Activated CD8-positive, alpha-beta memory T cell treated with anti-CD3 and anti-CD28 coated beads for 24 hours (primary cell): ENCODE measurements at regions not wholly inside any gene's neighbourhood (a gene's known extent, or its start where the extent isn't known, plus 50 kb on each side); places are given as distances from the start of the nearest gene placed in this dataset.
"Not testable (repeated sequence)": the region's sequence is repeated elsewhere in the genome, so short reads cannot be mapped to it uniquely, and the experiment has no call there.

Experiments
- DNase-seq: peaks from one replicate; pipeline ENCODE4 v3.0.0-alpha.2; 2020

GRCh38 chr17:73856556-73856955 lies 212.3 kb upstream of the SDK2 start:
- no peak for DNase-seq

GRCh38 chr17:73859439-73860008 lies 215.3 kb upstream of the SDK2 start:
- not testable (repeated sequence) for DNase-seq

GRCh38 chr17:73861543-73861942 lies 217.3 kb upstream of the SDK2 start:
- DNase-seq: no peak

GRCh38 chr17:73863761-73864535 lies 219.7 kb upstream of the SDK2 start:
- DNase-seq: no peak

GRCh38 chr17:73865831-73866230 lies 221.6 kb upstream of the SDK2 start:
- no peak for DNase-seq

GRCh38 chr17:73867056-73867455 lies 222.8 kb upstream of the SDK2 start:
- no peak for DNase-seq

GRCh38 chr17:73870068-73870467 lies 225.8 kb upstream of the SDK2 start:
- DNase-seq: no peak

- no peak for DNase-seq
These were observed 226.2 kb upstream of the SDK2 start for GRCh38 chr17:73870473-73870872.

GRCh38 chr17:73872816-73873215 lies 228.6 kb upstream of the SDK2 start:
- DNase-seq: no peak

GRCh38 chr17:73874008-73874720 lies 229.9 kb upstream of the SDK2 start:
- no peak for DNase-seq

- no peak for DNase-seq
These were observed 231.1 kb upstream of the SDK2 start for GRCh38 chr17:73875346-73875745.

- no peak for DNase-seq
These were observed 233.7 kb upstream of the SDK2 start for GRCh38 chr17:73877962-73878361.

- no peak for DNase-seq
These were observed 234.7 kb upstream of the SDK2 start for GRCh38 chr17:73878923-73879322.

- no peak for DNase-seq
These were observed 235.7 kb upstream of the SDK2 start for GRCh38 chr17:73879987-73880386.

GRCh38 chr17:73882590-73882989 lies 238.3 kb upstream of the SDK2 start:
- DNase-seq: no peak

- no peak for DNase-seq
These were observed 238.9 kb upstream of the SDK2 start for GRCh38 chr17:73883175-73883574.

GRCh38 chr17:73887739-73888138 lies 243.5 kb upstream of the SDK2 start:
- no peak for DNase-seq

GRCh38 chr17:73888862-73889261 lies 244.6 kb upstream of the SDK2 start:
- DNase-seq: no peak

GRCh38 chr17:73889439-73889838 lies 245.2 kb upstream of the SDK2 start:
- no peak for DNase-seq

GRCh38 chr17:73890831-73891405 lies 246.7 kb upstream of the SDK2 start:
- no peak for DNase-seq

- no peak for DNase-seq
These were observed 250.9 kb upstream of the SDK2 start for GRCh38 chr17:73895157-73895556.

- no peak for DNase-seq
These were observed 252.7 kb upstream of the SDK2 start for GRCh38 chr17:73896966-73897365.

GRCh38 chr17:73899839-73900238 lies 255.6 kb upstream of the SDK2 start:
- peak; percentile 7 for DNase-seq

GRCh38 chr17:73900516-73900915 lies 256.3 kb upstream of the SDK2 start:
- peak; percentile 26 for DNase-seq
